Tongue (tissue), 1 donor: ENCODE measurements at regions not wholly inside any gene's neighbourhood (a gene's known extent, or its start where the extent isn't known, plus 50 kb on each side); places are given as distances from the start of the nearest gene placed in this dataset.

Experiments
- DNase-seq: peaks from one replicate; pipeline ENCODE4 v3.0.0-alpha.2; 2015

DNA sequence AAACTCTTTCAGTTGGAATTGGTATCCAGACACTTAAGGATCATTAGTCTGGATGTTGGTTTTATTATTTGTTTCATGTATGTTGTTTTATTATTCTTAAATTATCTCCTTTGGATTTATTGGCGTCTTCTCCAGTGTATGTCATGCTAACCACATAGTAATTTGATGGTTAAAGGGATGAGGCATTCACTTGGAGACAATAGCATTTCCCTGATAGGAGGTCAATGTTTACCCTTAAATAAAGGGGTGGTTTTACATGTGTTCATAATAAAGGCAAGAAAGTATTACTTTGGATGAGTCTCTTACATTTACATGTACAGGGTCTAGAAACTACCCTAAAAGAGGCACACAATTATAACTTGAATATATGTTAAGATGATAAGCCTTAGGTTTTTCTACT is 51.2 kb upstream of the RNF144B start:
- no peak for DNase-seq

GRCh38 chr6:18334251-18334650 is 52.9 kb upstream of the RNF144B start:
- no peak for DNase-seq

GRCh38 chr6:18330548-18331081 is 56.5 kb upstream of the RNF144B start:
- no peak for DNase-seq

DNA sequence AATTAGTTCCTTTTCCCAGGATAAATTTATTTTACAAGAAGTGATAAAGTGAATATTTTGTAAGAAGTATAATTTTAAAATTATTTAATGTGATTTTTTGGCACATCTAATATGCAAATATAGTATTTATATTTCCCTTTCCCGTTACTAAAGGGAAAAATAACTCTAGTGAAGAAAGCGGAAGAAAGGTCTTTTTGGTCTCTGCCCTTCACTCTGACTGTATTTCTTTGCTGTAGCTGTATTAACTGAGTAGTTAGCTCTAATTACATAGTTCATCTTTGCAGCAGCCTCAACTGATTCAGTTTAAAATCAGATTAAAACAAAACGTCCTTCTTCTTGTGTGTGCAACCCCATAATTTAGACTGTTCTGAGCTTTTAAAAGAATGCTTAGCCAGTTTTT is 57.4 kb upstream of the RNF144B start:
- no peak for DNase-seq

DNA sequence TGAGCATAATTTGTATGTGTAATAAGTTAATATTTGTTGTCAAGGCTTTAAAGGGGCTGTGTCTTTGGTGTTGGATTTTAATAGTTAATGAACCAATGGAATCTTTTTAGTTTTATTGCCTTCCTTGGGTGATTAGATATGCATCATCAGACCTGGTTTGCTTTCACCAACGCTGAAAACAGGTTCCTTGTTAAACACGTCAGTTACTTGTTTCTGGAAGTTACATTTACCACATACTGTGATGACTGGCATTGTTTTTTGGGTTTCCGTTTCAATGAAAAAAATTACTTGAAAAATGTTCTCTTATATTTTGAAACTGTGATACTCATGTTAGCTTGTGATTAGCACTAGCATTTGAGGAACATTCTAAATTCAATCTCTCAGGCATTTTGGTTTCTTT is 58.6 kb upstream of the RNF144B start:
- no peak for DNase-seq

- peak; percentile 30 for DNase-seq
Observed at GRCh38 chr6:18328070-18328469, 59.1 kb upstream of the RNF144B start.

GRCh38 chr6:18327626-18328025 is 59.5 kb upstream of the RNF144B start:
- peak; percentile 66 for DNase-seq

DNA sequence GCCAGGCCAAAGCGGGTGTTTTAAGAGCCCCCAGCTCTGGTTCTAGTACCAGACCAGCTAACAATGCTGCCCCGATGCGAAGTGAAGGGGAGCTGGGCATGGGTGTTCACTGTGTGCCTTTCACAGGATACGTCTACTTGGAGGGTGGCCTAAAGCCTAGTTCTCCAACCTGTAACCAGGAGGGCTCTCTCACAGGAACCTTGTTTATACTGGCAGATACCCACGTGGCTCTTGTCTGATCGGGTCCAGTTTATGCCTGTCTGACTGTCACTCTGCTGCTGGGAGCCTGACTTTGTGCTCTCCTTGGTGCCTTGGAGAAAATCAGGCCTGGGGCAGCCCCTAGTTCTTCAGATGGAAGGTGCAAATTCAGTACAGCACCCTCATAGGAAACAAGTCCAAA is 60.2 kb upstream of the RNF144B start:
- no peak for DNase-seq

DNA sequence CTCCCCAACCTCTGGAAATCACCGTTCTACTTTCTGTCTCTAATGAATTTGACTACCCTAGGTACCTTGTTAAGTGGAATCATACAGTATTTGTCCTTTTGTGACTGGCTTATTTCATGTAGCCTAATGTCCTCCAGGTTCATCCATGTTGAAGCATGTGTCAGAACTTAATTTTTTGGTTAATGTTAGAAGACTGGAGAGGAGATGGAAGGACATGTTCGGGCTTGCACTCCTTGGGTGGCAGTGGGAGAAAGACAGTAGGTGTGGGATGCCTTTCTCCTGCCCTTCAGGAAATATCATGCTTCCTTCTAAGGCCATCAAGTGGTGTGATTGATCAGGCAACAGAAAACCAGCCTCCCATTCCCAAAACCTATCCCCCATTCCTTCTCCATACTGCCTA is 61.1 kb upstream of the RNF144B start:
- no peak for DNase-seq

DNA sequence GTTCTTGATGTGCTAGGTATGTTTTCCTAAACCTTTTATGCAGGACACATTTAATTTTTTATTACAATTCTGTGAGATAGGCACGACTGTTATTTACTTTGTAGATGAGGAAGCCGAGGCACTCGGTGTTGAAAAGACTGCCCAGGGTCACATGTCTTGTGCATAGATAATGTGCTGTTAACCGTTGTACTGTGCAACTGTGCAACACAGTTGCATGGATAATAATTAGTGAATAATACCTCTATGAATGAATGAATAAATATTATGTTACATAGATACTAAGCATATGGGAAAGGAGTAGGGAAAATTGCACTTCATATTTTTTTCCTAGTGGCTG is 60.3 kb upstream of the DEK start:
- no peak for DNase-seq

- peak; percentile 75 for DNase-seq
Observed at GRCh38 chr6:18323935-18324705, 59.8 kb upstream of the DEK start.

DNA sequence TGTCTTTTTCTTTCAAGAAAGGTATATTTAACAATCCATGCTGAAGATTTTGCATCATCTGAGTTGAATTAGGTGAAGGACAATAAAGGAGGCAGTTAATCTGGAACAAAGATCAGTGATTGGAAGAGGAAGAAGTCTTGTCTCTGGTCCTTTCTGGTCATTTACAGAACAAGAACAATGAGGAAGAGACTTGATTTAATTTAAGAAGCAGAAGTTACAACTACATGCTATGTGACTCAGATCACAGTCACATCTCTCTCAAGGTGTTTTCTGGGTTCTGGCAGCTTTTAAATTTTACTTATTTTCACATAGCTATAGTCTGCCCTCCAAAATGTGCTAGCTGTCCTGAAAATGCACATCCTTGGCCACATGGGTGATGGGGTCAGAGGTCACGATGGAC is 53.5 kb upstream of the DEK start:
- DNase-seq, result no peak

DNA sequence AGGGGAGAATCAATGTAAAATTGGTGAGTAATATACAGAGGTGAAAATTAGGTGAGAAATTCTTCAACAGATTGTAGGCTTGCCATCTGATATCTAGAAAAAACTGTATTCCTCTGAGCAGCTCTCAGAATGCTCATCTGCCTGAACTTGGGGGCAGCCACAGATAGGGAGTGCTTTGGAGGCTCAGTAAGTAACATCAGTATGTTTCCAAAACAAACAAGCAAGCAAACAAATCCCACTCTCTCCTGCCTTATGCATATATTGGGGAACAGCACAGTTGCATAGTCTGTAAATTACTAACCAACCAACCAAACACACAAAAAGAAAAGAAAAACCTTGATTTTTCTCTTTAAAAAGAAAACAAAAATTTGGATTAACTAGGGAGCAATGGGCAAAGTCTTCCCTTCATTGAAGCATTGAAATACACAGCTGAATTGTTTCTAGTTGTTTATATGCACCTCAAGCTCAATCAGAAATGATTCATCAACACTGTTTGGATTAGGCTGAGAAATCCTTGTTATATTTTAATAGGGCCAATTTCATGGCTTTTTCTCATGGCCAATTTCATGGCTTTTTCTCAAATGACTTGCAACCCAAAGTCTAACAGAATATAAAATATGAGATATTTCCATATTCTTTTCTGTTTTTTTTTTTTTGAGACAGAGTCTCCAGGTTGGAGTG is 50.1 kb upstream of the DEK start:
- no peak for DNase-seq
